ENCODE measurements at regions not wholly inside any gene's neighbourhood (a gene's known extent, or its start where the extent isn't known, plus 50 kb on each side); places are given as distances from the start of the nearest gene placed in this dataset.

GRCh38 chr1:43073490-43074230, 98.4 kb downstream of the EBNA1BP2 start (continued):
- TF ChIP-seq HNRNPUL1 (IDR thresholded peaks at IDR 0.05; ENCODE audit: low read depth, low read length), result no peak
- 0 out of 2 replicates have a peak, but pooled peaks have one; percentile 10 for TF ChIP-seq BCL6 (CRISPR knock-in tag; IDR thresholded peaks at IDR 0.05)
- TF ChIP-seq ZNF512B (CRISPR knock-in tag; IDR thresholded peaks at IDR 0.05; ENCODE audit: borderline replicate concordance), result no peak
- TF ChIP-seq ZFP41 (CRISPR knock-in tag; IDR thresholded peaks at IDR 0.05; ENCODE audit: borderline replicate concordance), result no peak
- no peak for TF ChIP-seq NR0B2 (CRISPR knock-in tag; IDR thresholded peaks at IDR 0.05)
- TF ChIP-seq ONECUT2 (CRISPR knock-in tag; IDR thresholded peaks at IDR 0.05), result no peak
- no peak for TF ChIP-seq PCBP2 (optimal IDR thresholded peaks at IDR 0.05; ENCODE audit: low read depth, low read length, poor library complexity, severe bottlenecking)
- no peak for TF ChIP-seq ZBTB49 (CRISPR knock-in tag; IDR thresholded peaks at IDR 0.05; ENCODE audit: borderline replicate concordance)
- TF ChIP-seq FOXA1 (IDR thresholded peaks at IDR 0.05), result no peak
- peak; percentile 21; the same call in 1 of the 2 replicates for TF ChIP-seq FOXA1 (CRISPR knock-in tag; IDR thresholded peaks at IDR 0.05)
- no peak for TF ChIP-seq NCOA5 (CRISPR knock-in tag; IDR thresholded peaks at IDR 0.05)
- TF ChIP-seq ZNF225 (CRISPR knock-in tag; IDR thresholded peaks at IDR 0.05), result no peak
- 0 out of 2 replicates have a peak, but pooled peaks have one; percentile 43 for TF ChIP-seq GTF3A (CRISPR knock-in tag; conservative IDR thresholded peaks at IDR 0.05)
- TF ChIP-seq ZNF652 (CRISPR knock-in tag; IDR thresholded peaks at IDR 0.05; ENCODE audit: borderline replicate concordance, low read depth), result no peak
- TF ChIP-seq KMT2A (CRISPR knock-in tag; IDR thresholded peaks at IDR 0.05), result no peak
- no peak for TF ChIP-seq IKZF4 (CRISPR knock-in tag; IDR thresholded peaks at IDR 0.05; ENCODE audit: borderline replicate concordance, low read depth, not compliant biosample characterization)
- TF ChIP-seq ZNF577 (CRISPR knock-in tag; IDR thresholded peaks at IDR 0.05; ENCODE audit: borderline replicate concordance, low read depth), result no peak
- no peak for TF ChIP-seq MED1 (CRISPR knock-in tag; IDR thresholded peaks at IDR 0.05)
- TF ChIP-seq ZNF747 (CRISPR knock-in tag; IDR thresholded peaks at IDR 0.05; ENCODE audit: borderline replicate concordance), result no peak
- no peak for TF ChIP-seq ZNF598 (CRISPR knock-in tag; IDR thresholded peaks at IDR 0.05; ENCODE audit: borderline replicate concordance)
- no peak for TF ChIP-seq RCOR2 (CRISPR knock-in tag; IDR thresholded peaks at IDR 0.05)
- no peak for TF ChIP-seq ZBTB26 (CRISPR knock-in tag; IDR thresholded peaks at IDR 0.05; ENCODE audit: borderline replicate concordance)

Measured in HepG2 (cell line).